ENCODE measurements at regions not wholly inside any gene's neighbourhood (a gene's known extent, or its start where the extent isn't known, plus 50 kb on each side); places are given as distances from the start of the nearest gene placed in this dataset.

- WGBS (ENCODE audit: extremely low coverage, insufficient coverage, low lambda C conversion rate) = no CpG with 5 or more reads among the region's 5 CpGs
- H3K4ac ChIP-seq (ENCODE audit: low read depth, low read length) = no peak overlapping the region
- H3K27ac ChIP-seq (ENCODE audit: low read depth, low read length) = no peak overlapping the region
- H2BK120ac ChIP-seq (ENCODE audit: low read depth, low read length) = no peak overlapping the region
- no peak for DNase-seq
- H3K23ac ChIP-seq (ENCODE audit: low read length) = no peak overlapping the region
- H3K27me3 ChIP-seq (ENCODE audit: insufficient read depth, low read length, poor library complexity) = peaks cover 3% of the 10 kb centered on the region
- no peak overlapping the region for H3K4me3 ChIP-seq (ENCODE audit: low read length)
- H4K8ac ChIP-seq (ENCODE audit: low read depth, low read length) = no peak overlapping the region
- H2BK5ac ChIP-seq (ENCODE audit: low read length) = no peak overlapping the region
- H3K79me2 ChIP-seq (ENCODE audit: control insufficient read depth, insufficient read depth, low read length) = no peaks in the 10 kb centered on the region
- H3K56ac ChIP-seq (ENCODE audit: low read length) = no peak overlapping the region
- no peak overlapping the region for H2AK5ac ChIP-seq (ENCODE audit: low read length)
- no peak overlapping the region for H3K9ac ChIP-seq (ENCODE audit: low read length)
- H2BK15ac ChIP-seq (replicated peaks; ENCODE audit: low read depth) = no peak overlapping the region
- H3K18ac ChIP-seq (ENCODE audit: low read length) = no peak overlapping the region
- no peak overlapping the region for H3K4me2 ChIP-seq (ENCODE audit: low read length)
- peaks cover 2% of the 10 kb centered on the region for H3K4me1 ChIP-seq (ENCODE audit: control insufficient read depth, low read depth, low read length)
- H3K79me1 ChIP-seq (ENCODE audit: low read length) = no peaks in the 10 kb centered on the region
- no peak overlapping the region for H4K5ac ChIP-seq (ENCODE audit: low read length)
- H3K36me3 ChIP-seq (ENCODE audit: control insufficient read depth, insufficient read depth, low read length) = no peaks in the 10 kb centered on the region
Observed at GRCh38 chr10:118237930-118238329, 104.2 kb downstream of the FAM204A start.

- Histone ChIP-seq H3K4me2 (ENCODE audit: low read length) (no peak overlapping the region), H3K4me1 (ENCODE audit: control insufficient read depth, low read depth, low read length) (peaks cover 2% of the 10 kb centered on the region), H3K27me3 (ENCODE audit: insufficient read depth, low read length, poor library complexity) (no peaks in the 10 kb centered on the region), H2AK5ac (ENCODE audit: low read length) (no peak overlapping the region), H3K27ac (ENCODE audit: low read depth, low read length) (no peak overlapping the region), H2BK120ac (ENCODE audit: low read depth, low read length) (no peak overlapping the region), H3K9ac (ENCODE audit: low read length) (no peak overlapping the region), H2BK5ac (ENCODE audit: low read length) (no peak overlapping the region), H3K18ac (ENCODE audit: low read length) (peak overlapping the region; percentile 20), H3K79me2 (ENCODE audit: control insufficient read depth, insufficient read depth, low read length) (no peaks in the 10 kb centered on the region), H4K8ac (ENCODE audit: low read depth, low read length) (no peak overlapping the region), H4K5ac (ENCODE audit: low read length) (no peak overlapping the region), H3K4me3 (ENCODE audit: low read length) (no peak overlapping the region), H3K4ac (ENCODE audit: low read depth, low read length) (no peak overlapping the region), H3K36me3 (ENCODE audit: control insufficient read depth, insufficient read depth, low read length) (no peaks in the 10 kb centered on the region), H3K79me1 (ENCODE audit: low read length) (no peaks in the 10 kb centered on the region), H3K23ac (ENCODE audit: low read length) (no peak overlapping the region), H2BK15ac (replicated peaks; ENCODE audit: low read depth) (no peak overlapping the region), H3K56ac (ENCODE audit: low read length) (no peak overlapping the region)
- no CpG with 5 or more reads among the region's 10 CpGs for WGBS (ENCODE audit: extremely low coverage, insufficient coverage, low lambda C conversion rate)
- no peak for DNase-seq
Observed at GRCh38 chr10:118234683-118235082, 107.4 kb downstream of the FAM204A start.

GRCh38 chr10:118220346-118220850, 121.7 kb downstream of the FAM204A start:
- no peak overlapping the region for H3K56ac ChIP-seq (ENCODE audit: low read length)
- H3K27ac ChIP-seq (ENCODE audit: low read depth, low read length) = no peak overlapping the region
- H2BK5ac ChIP-seq (ENCODE audit: low read length) = no peak overlapping the region
- no peaks in the 10 kb centered on the region for H3K4me1 ChIP-seq (ENCODE audit: control insufficient read depth, low read depth, low read length)
- H3K27me3 ChIP-seq (ENCODE audit: insufficient read depth, low read length, poor library complexity) = no peaks in the 10 kb centered on the region
- H3K79me1 ChIP-seq (ENCODE audit: low read length) = no peaks in the 10 kb centered on the region
- no peaks in the 10 kb centered on the region for H3K36me3 ChIP-seq (ENCODE audit: control insufficient read depth, insufficient read depth, low read length)
- no peak overlapping the region for H3K4ac ChIP-seq (ENCODE audit: low read depth, low read length)
- no peak overlapping the region for H2BK15ac ChIP-seq (replicated peaks; ENCODE audit: low read depth)
- no peak overlapping the region for H3K18ac ChIP-seq (ENCODE audit: low read length)
- H3K79me2 ChIP-seq (ENCODE audit: control insufficient read depth, insufficient read depth, low read length) = no peaks in the 10 kb centered on the region
- H4K8ac ChIP-seq (ENCODE audit: low read depth, low read length) = no peak overlapping the region
- H2AK5ac ChIP-seq (ENCODE audit: low read length) = no peak overlapping the region
- no peak overlapping the region for H4K5ac ChIP-seq (ENCODE audit: low read length)
- no peak overlapping the region for H3K23ac ChIP-seq (ENCODE audit: low read length)
- no peak overlapping the region for H3K4me3 ChIP-seq (ENCODE audit: low read length)
- no peak overlapping the region for H2BK120ac ChIP-seq (ENCODE audit: low read depth, low read length)
- no peak for DNase-seq
- H3K9ac ChIP-seq (ENCODE audit: low read length) = no peak overlapping the region
- H3K4me2 ChIP-seq (ENCODE audit: low read length) = no peak overlapping the region
- WGBS (ENCODE audit: extremely low coverage, insufficient coverage, low lambda C conversion rate) = no CpG with 5 or more reads among the region's 2 CpGs

- H2BK120ac ChIP-seq (ENCODE audit: low read depth, low read length) = no peak overlapping the region
- no peak overlapping the region for H3K18ac ChIP-seq (ENCODE audit: low read length)
- no peak overlapping the region for H3K4me2 ChIP-seq (ENCODE audit: low read length)
- H2BK15ac ChIP-seq (replicated peaks; ENCODE audit: low read depth) = no peak overlapping the region
- H3K27me3 ChIP-seq (ENCODE audit: insufficient read depth, low read length, poor library complexity) = no peaks in the 10 kb centered on the region
- DNase-seq = no peak
- no peak overlapping the region for H2AK5ac ChIP-seq (ENCODE audit: low read length)
- no peak overlapping the region for H4K8ac ChIP-seq (ENCODE audit: low read depth, low read length)
- no peaks in the 10 kb centered on the region for H3K4me1 ChIP-seq (ENCODE audit: control insufficient read depth, low read depth, low read length)
- H3K79me1 ChIP-seq (ENCODE audit: low read length) = no peaks in the 10 kb centered on the region
- no peaks in the 10 kb centered on the region for H3K36me3 ChIP-seq (ENCODE audit: control insufficient read depth, insufficient read depth, low read length)
- H3K4me3 ChIP-seq (ENCODE audit: low read length) = no peak overlapping the region
- no peak overlapping the region for H3K23ac ChIP-seq (ENCODE audit: low read length)
- no peak overlapping the region for H3K56ac ChIP-seq (ENCODE audit: low read length)
- no peak overlapping the region for H3K9ac ChIP-seq (ENCODE audit: low read length)
- no peak overlapping the region for H3K4ac ChIP-seq (ENCODE audit: low read depth, low read length)
- H2BK5ac ChIP-seq (ENCODE audit: low read length) = no peak overlapping the region
- H3K27ac ChIP-seq (ENCODE audit: low read depth, low read length) = no peak overlapping the region
- WGBS (ENCODE audit: extremely low coverage, insufficient coverage, low lambda C conversion rate) = no CpG with 5 or more reads among the region's 6 CpGs
- H3K79me2 ChIP-seq (ENCODE audit: control insufficient read depth, insufficient read depth, low read length) = no peaks in the 10 kb centered on the region
- H4K5ac ChIP-seq (ENCODE audit: low read length) = no peak overlapping the region
Observed at GRCh38 chr10:118218562-118218961, 123.6 kb downstream of the FAM204A start.

GRCh38 chr10:118216571-118217170, 125.5 kb downstream of the FAM204A start:
- Histone ChIP-seq H3K56ac (ENCODE audit: low read length) (no peak overlapping the region), H3K4ac (ENCODE audit: low read depth, low read length) (no peak overlapping the region), H2BK15ac (replicated peaks; ENCODE audit: low read depth) (no peak overlapping the region), H2BK5ac (ENCODE audit: low read length) (no peak overlapping the region), H3K23ac (ENCODE audit: low read length) (no peak overlapping the region), H3K79me1 (ENCODE audit: low read length) (no peaks in the 10 kb centered on the region), H3K36me3 (ENCODE audit: control insufficient read depth, insufficient read depth, low read length) (no peaks in the 10 kb centered on the region), H3K4me2 (ENCODE audit: low read length) (no peak overlapping the region), H3K79me2 (ENCODE audit: control insufficient read depth, insufficient read depth, low read length) (no peaks in the 10 kb centered on the region), H4K8ac (ENCODE audit: low read depth, low read length) (no peak overlapping the region), H3K27me3 (ENCODE audit: insufficient read depth, low read length, poor library complexity) (no peaks in the 10 kb centered on the region), H3K4me3 (ENCODE audit: low read length) (no peak overlapping the region), H3K27ac (ENCODE audit: low read depth, low read length) (no peak overlapping the region), H4K5ac (ENCODE audit: low read length) (no peak overlapping the region), H3K9ac (ENCODE audit: low read length) (no peak overlapping the region), H3K18ac (ENCODE audit: low read length) (no peak overlapping the region), H2BK120ac (ENCODE audit: low read depth, low read length) (no peak overlapping the region), H2AK5ac (ENCODE audit: low read length) (no peak overlapping the region), H3K4me1 (ENCODE audit: control insufficient read depth, low read depth, low read length) (no peaks in the 10 kb centered on the region)
- no peak for DNase-seq
- no CpG with 5 or more reads among the region's 3 CpGs for WGBS (ENCODE audit: extremely low coverage, insufficient coverage, low lambda C conversion rate)

- H2AK5ac ChIP-seq (ENCODE audit: low read length) = no peak overlapping the region
- no peaks in the 10 kb centered on the region for H3K27me3 ChIP-seq (ENCODE audit: insufficient read depth, low read length, poor library complexity)
- H3K4me1 ChIP-seq (ENCODE audit: control insufficient read depth, low read depth, low read length) = no peaks in the 10 kb centered on the region
- H2BK15ac ChIP-seq (replicated peaks; ENCODE audit: low read depth) = no peak overlapping the region
- H3K79me2 ChIP-seq (ENCODE audit: control insufficient read depth, insufficient read depth, low read length) = no peaks in the 10 kb centered on the region
- no peak overlapping the region for H3K4me2 ChIP-seq (ENCODE audit: low read length)
- H3K23ac ChIP-seq (ENCODE audit: low read length) = no peak overlapping the region
- H3K36me3 ChIP-seq (ENCODE audit: control insufficient read depth, insufficient read depth, low read length) = no peaks in the 10 kb centered on the region
- H3K79me1 ChIP-seq (ENCODE audit: low read length) = no peaks in the 10 kb centered on the region
- no peak overlapping the region for H4K8ac ChIP-seq (ENCODE audit: low read depth, low read length)
- no peak overlapping the region for H3K56ac ChIP-seq (ENCODE audit: low read length)
- H4K5ac ChIP-seq (ENCODE audit: low read length) = no peak overlapping the region
- H3K27ac ChIP-seq (ENCODE audit: low read depth, low read length) = no peak overlapping the region
- H3K4ac ChIP-seq (ENCODE audit: low read depth, low read length) = no peak overlapping the region
- WGBS (ENCODE audit: extremely low coverage, insufficient coverage, low lambda C conversion rate) = no CpG with 5 or more reads among the region's 6 CpGs
- no peak overlapping the region for H3K18ac ChIP-seq (ENCODE audit: low read length)
- no peak overlapping the region for H3K4me3 ChIP-seq (ENCODE audit: low read length)
- H2BK5ac ChIP-seq (ENCODE audit: low read length) = no peak overlapping the region
- no peak overlapping the region for H2BK120ac ChIP-seq (ENCODE audit: low read depth, low read length)
- no peak for DNase-seq
- no peak overlapping the region for H3K9ac ChIP-seq (ENCODE audit: low read length)
Observed at GRCh38 chr10:118216020-118216419, 126.1 kb downstream of the FAM204A start.

All from mesendoderm (in vitro differentiated cells).